Neural cell (in vitro differentiated cells): ENCODE measurements at regions not wholly inside any gene's neighbourhood (a gene's known extent, or its start where the extent isn't known, plus 50 kb on each side); places are given as distances from the start of the nearest gene placed in this dataset.

ENCODE experiments used
- CTCF ChIP-seq: fragments of 450-650 bp; IDR thresholded peaks from 2 replicates; pipeline ENCODE4 v1.5.1; 2014; ENCODE audit warnings: antibody characterized with exemption, mild to moderate bottlenecking, moderate library complexity; ENCODE audit not compliant: poor library complexity, severe bottlenecking
- EP300 ChIP-seq: fragments of 450-650 bp; conservative IDR thresholded peaks from 2 replicates; pipeline ENCODE4 v1.6.1; 2014; ENCODE audit warnings: antibody characterized with exemption, mild to moderate bottlenecking, moderate library complexity; ENCODE audit not compliant: poor library complexity, severe bottlenecking
- EZH2 ChIP-seq: fragments of 200-600, 300-800 bp; shearing (Covaris generic), sonication (generic); IDR thresholded peaks from 2 replicates; pipeline ENCODE4 v1.6.1; 2014; ENCODE audit warnings: antibody characterized with exemption, low read length, borderline replicate concordance, mild to moderate bottlenecking; ENCODE audit not compliant: insufficient read depth, poor library complexity, severe bottlenecking
- MXI1 ChIP-seq: fragments of 450-650 bp; conservative IDR thresholded peaks from 2 replicates; pipeline ENCODE4 v1.6.1; 2014; ENCODE audit warnings: antibody characterized with exemption, mild to moderate bottlenecking; ENCODE audit not compliant: poor library complexity, severe bottlenecking
- POLR2AphosphoS5 ChIP-seq: IDR thresholded peaks from 2 replicates; pipeline ENCODE4 v1.6.1; 2012
- RAD21 ChIP-seq: fragments of 450-650 bp; conservative IDR thresholded peaks from 2 replicates; pipeline ENCODE4 v1.6.1; 2014; ENCODE audit warnings: antibody characterized with exemption, mild to moderate bottlenecking, moderate library complexity
- SMC3 ChIP-seq: fragments of 450-650 bp; conservative IDR thresholded peaks from 2 replicates; pipeline ENCODE4 v1.6.1; 2014; ENCODE audit warnings: antibody characterized with exemption, mild to moderate bottlenecking, moderate library complexity; ENCODE audit not compliant: poor library complexity
- TAF1 ChIP-seq: IDR thresholded peaks from 2 replicates; pipeline ENCODE4 v1.6.1; 2012; ENCODE audit warnings: low read depth
- TF ChIP-seq, protein P1 (sequence below): IDR thresholded peaks from 2 replicates; pipeline ENCODE4 v1.6.1; 2012; ENCODE audit warnings: borderline replicate concordance

DNA sequence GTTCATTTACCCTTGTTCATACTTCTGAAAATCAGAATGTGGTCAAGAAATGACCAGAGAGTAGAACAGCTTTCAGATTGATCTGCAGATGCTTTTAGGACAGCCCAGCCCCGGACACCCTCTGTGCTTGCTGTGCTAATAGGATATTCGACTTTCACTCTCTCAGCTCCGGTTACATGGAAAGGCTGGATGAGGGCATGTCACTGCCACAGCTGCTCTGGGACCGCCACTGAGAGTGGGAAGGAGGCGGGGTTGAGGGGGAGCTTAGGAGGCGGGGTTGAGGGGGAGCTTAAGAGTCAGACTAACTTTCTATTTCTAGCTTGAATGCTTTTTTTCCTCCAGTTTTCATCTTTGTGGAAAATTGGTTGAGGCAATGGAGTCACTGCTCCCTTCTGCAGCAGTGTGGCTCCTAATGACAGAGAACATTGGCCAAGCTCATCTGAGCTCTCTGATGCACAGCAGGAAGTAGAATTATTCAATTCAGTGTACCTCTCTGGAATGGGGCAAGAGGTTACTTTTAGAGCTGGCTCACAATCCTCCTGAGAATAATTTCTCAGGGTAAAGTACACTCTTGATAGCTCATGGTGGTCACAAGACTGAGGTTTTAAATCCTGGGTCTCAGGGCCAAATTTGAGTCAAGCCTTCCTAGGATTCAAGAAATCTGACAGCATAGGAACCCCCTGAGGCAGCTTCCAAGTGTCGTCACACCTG, 74.6 kb upstream of the NPAS1 start:
- TF ChIP-seq CTCF (no peak), EZH2 (no peak), MXI1 (no peak), POLR2AphosphoS5 (peak; percentile 11), TAF1 (no peak), SMC3 (no peak), EP300 (peak; percentile 15), RAD21 (no peak)
- TF ChIP-seq, protein P1, sequence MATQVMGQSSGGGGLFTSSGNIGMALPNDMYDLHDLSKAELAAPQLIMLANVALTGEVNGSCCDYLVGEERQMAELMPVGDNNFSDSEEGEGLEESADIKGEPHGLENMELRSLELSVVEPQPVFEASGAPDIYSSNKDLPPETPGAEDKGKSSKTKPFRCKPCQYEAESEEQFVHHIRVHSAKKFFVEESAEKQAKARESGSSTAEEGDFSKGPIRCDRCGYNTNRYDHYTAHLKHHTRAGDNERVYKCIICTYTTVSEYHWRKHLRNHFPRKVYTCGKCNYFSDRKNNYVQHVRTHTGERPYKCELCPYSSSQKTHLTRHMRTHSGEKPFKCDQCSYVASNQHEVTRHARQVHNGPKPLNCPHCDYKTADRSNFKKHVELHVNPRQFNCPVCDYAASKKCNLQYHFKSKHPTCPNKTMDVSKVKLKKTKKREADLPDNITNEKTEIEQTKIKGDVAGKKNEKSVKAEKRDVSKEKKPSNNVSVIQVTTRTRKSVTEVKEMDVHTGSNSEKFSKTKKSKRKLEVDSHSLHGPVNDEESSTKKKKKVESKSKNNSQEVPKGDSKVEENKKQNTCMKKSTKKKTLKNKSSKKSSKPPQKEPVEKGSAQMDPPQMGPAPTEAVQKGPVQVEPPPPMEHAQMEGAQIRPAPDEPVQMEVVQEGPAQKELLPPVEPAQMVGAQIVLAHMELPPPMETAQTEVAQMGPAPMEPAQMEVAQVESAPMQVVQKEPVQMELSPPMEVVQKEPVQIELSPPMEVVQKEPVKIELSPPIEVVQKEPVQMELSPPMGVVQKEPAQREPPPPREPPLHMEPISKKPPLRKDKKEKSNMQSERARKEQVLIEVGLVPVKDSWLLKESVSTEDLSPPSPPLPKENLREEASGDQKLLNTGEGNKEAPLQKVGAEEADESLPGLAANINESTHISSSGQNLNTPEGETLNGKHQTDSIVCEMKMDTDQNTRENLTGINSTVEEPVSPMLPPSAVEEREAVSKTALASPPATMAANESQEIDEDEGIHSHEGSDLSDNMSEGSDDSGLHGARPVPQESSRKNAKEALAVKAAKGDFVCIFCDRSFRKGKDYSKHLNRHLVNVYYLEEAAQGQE = no peak
